ENCODE measurements at regions not wholly inside any gene's neighbourhood (a gene's known extent, or its start where the extent isn't known, plus 50 kb on each side); places are given as distances from the start of the nearest gene placed in this dataset.
"Not testable (repeated sequence)": the region's sequence is repeated elsewhere in the genome, so short reads cannot be mapped to it uniquely, and the experiment has no call there.

DNA sequence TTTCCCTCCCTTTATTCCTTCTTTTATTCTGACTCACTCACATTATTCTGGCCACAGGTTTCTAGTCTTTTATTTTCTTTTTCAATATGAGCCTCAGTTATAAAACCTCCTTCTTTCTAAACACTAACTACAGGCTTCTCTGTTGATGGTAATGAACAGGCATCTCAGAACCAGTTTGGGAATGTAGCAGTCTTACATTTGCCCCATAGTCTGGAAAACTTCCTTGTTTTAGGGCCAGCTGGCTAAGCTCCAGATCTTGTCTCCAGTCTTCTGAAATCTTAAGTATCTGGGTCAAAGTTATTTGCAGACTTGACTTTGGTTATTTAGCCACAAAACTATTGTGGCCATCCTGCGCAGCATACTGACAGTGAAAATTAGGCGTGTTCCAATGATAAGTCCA, 97.0 kb upstream of the MAN1A1 start:
- no peak for DNase-seq

GRCh38 chr6:119446115-119446554, 96.6 kb upstream of the MAN1A1 start:
- DNase-seq = no peak

- no peak for DNase-seq
Observed at GRCh38 chr6:119445666-119446065, 96.1 kb upstream of the MAN1A1 start.

- DNase-seq = no peak
Observed at GRCh38 chr6:119444642-119445557, 95.3 kb upstream of the MAN1A1 start.

DNA sequence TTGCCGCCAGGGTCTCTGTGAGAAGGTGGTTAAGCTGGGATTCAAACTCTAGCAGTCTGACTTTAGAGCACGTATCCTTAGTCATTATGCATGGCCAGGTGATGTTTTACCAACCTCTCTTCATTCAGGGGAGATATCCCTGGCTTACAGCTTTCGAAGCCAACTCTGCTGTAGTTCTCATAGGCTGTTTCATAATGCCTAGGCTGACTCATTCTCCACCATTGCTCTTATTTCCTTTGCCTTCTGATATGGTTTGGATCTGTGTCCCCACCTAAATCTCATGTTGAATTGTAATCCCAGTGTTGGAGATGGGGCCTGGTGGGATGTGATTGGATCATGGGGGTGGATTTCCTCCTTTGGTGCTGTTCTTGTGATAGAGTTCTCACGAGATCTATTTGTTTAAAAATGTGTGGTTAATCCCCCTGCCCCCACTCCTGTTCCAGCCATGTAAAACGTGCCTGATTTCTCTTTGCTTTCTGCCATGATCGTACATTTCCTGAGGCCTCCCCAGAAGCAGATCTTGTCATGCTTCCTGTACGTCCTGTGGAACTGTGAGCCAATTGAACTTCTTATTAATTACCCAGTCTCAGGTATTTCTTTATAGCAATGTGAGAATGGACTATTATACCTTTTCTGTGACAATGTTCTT, 94.6 kb upstream of the MAN1A1 start:
- no peak for DNase-seq

DNA sequence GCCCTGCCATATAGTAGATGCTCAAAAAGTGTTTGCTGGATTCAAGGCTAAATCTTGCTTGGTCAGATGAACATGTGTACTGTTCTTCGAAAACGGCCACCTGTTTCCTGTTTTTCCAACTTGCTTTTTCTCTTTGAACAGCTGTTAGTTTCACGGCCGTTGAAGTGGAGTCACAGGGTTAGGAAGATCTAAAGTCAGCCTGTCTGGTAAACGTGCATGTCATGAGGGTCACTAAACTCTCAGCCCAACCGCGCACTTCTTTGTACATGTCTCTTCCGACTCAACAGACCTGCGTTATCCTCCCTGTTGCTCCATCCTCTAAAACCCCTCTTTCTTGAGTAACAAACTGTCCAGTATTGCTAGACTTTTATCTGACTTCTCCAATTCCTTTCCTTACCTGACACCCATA, 93.2 kb upstream of the MAN1A1 start:
- peak; percentile 31 for DNase-seq

DNA sequence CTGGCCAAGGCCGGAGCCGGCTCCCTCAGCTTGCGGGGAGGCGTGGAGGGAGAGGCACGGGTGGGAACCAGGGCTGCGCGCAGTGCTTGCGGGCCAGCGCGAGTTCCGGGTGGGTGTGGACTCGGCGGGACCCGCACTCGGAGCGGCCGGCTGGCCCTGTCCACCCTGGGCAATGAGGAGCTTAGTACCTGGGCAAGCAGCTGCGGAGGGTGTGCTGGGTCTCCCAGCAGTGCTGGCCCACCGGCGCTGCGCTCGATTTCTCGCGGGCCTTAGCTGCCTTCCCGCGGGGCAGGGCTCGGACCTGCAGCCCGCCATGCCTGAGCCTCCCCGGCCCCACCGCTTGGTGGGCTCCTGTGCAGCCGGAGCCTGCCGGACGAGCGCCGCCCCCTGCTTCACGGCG, 91.4 kb upstream of the MAN1A1 start:
- no peak for DNase-seq

- no peak for DNase-seq
Observed at GRCh38 chr6:119436583-119436982, 87.0 kb upstream of the MAN1A1 start.

DNA sequence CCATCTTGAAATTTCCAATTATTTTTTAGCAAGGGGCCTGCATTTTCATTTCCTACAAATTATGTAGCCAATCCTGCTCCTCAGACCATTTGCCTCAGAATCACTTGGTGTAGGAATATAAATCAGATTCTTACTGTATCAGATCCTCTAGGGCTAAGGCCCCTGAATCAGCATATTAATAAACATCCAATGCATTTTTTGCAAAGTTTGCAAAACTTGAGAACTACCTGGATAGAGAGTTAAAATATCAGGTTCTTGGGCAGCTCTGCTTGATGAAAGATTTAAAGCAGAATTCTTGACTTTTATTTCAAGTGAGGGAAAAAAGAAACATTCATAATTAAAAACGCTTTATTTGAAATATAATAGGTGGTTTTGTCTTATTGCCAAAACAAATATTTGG, 82.2 kb upstream of the MAN1A1 start:
- no peak for DNase-seq

DNA sequence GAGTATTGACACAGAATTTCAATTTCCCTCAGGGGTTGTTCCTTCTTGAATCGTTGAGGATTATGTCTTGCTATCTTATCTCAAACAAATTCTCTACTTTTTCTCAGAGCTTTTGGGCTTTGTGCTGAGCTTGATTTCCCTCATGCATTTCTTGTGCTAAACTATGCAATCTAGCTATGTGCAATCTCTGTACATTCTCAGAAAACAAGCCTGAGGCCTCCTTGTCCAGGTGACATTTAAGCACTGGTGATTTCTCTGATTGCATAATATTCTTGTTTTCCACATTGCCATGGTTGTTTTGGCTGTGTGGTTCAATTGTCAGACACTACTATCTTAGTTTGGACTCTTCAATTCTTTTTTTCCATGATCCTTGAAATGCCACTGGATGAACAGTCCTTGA, 81.2 kb upstream of the MAN1A1 start:
- DNase-seq = no peak

- DNase-seq = no peak
Observed at GRCh38 chr6:119428633-119429032, 79.1 kb upstream of the MAN1A1 start.

DNA sequence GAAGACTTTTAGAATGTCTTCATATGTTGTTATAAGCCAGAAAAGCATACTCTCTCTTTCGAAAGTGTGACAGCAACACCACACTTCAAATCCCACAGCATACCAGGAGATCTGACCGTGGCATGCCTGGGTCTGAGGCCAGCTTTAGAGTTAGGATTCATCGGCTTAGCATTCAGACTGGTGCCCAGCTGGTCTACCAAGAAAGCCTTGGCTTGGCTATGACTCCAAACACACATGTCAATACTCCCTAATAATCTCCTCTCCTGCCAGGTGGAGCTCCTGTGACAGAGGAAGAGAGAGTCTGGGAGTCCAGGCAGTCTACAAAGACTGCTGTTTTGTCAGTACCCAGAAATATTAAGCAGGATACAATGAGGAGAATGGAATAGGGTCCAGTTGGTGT, 77.1 kb upstream of the MAN1A1 start:
- DNase-seq = no peak

- DNase-seq = no peak
Observed at GRCh38 chr6:119423996-119424395, 74.4 kb upstream of the MAN1A1 start.

DNA sequence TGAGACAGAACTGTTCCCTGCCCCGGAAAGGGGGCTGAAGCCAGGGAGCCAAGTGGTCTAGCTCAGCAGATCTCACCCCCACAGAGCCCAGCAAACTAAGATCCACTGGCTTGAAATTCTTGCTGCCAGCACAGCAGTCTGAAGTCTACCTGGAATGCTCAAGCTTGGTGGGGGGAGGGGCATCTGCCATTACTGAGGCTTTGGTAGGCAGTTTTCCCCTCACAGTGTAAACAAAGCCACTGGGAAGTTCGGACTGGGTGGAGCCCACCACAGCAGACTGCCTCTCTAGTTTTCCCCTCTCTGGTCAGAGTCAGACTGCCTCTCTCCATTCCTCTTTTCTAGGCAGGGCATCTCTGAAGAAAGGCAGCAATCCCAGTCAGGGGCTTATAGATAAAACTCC, 68.5 kb upstream of the MAN1A1 start:
- DNase-seq = not testable (repeated sequence)

DNA sequence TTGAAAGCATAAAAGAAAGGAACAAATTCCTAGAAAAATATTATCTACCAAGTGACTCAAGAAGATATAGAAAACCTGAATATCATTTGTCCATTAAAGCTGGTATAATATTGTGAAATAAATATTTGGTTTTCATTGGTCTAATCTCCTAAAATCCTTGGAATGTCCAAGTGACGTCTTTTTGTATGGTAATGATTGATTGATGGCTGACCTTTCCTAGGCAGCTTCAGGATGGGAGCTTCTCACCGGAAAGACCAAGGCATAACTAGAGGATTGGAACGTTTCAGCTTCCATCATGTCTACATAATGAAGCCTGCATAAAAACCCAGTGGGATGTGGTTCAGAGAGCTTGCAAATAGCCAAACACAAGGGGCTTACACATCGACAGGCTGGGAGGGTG, 57.6 kb upstream of the MAN1A1 start:
- no peak for DNase-seq

GRCh38 chr6:119405114-119405513, 55.6 kb upstream of the MAN1A1 start:
- not testable (repeated sequence) for DNase-seq
